Spleen (tissue), 11 donors: ENCODE measurements at regions not wholly inside any gene's neighbourhood (a gene's known extent, or its start where the extent isn't known, plus 50 kb on each side); places are given as distances from the start of the nearest gene placed in this dataset.
"Not testable (repeated sequence)": the region's sequence is repeated elsewhere in the genome, so short reads cannot be mapped to it uniquely, and the experiment has no call there.

Experiments used
- DNase-seq: peaks from one replicate; pipeline ENCODE4 v3.0.0-alpha.2; 2020
- H3K27ac ChIP-seq, 8 donors: fragments of 200-600 bp; sonication (generic) in 7 of 8; 1 replicate in 4 of 8; 2 replicates in 4 of 8; pipeline versions ENCODE4 v1.5.0 to v1.8.0; 2016 to 2021; ENCODE audit warnings: inconsistent platforms in 4 of 8, mild to moderate bottlenecking in 4 of 8, moderate library complexity in 1 of 8
- H3K27me3 ChIP-seq, 7 donors: fragments of 200-600 bp; sonication (generic) in 6 of 7; replicated peaks in 1 of 7; 1 replicate in 4 of 7; 2 replicates in 3 of 7; pipeline versions ENCODE4 v1.5.0 to v1.8.0; 2016 to 2021; ENCODE audit warnings: inconsistent platforms in 3 of 7, mild to moderate bottlenecking in 1 of 7
- H3K36me3 ChIP-seq, 6 donors: fragments of 200-600 bp; sonication (generic) in 5 of 6; 1 replicate in 4 of 6; 2 replicates in 2 of 6; pipeline versions ENCODE4 v1.5.0 to v1.8.0; 2016 to 2021; ENCODE audit warnings: inconsistent platforms in 2 of 6
- H3K4me1 ChIP-seq, 6 donors: fragments of 200-600 bp; sonication (generic) in 5 of 6; 1 replicate in 3 of 6; 2 replicates in 3 of 6; pipeline versions ENCODE4 v1.5.0 to v1.8.0; 2016 to 2021; ENCODE audit warnings: inconsistent platforms in 3 of 6
- H3K4me3 ChIP-seq, 8 donors: fragments of 200-600 bp; sonication (generic) in 7 of 8; 1 replicate in 4 of 8; 2 replicates in 4 of 8; pipeline versions ENCODE4 v1.5.0 to v1.8.0; 2016 to 2021; ENCODE audit warnings: inconsistent platforms in 4 of 8, mild to moderate bottlenecking in 4 of 8, moderate library complexity in 2 of 8
- H3K9me3 ChIP-seq, 8 donors: fragments of 200-600 bp; sonication (generic) in 7 of 8; 1 replicate in 4 of 8; 2 replicates in 4 of 8; pipeline versions ENCODE4 v1.5.0 to v1.8.0; 2016 to 2021; ENCODE audit warnings: inconsistent platforms in 4 of 8
- POLR2A ChIP-seq, 3 donors: fragments of 450-650 bp; IDR thresholded peaks; one replicate each; pipeline ENCODE4 v1.5.1; 2017; ENCODE audit warnings: antibody characterized with exemption in 3 of 3, mild to moderate bottlenecking in 1 of 3
- POLR2AphosphoS5 ChIP-seq, 3 donors: sonication (generic); formaldehyde crosslinking; IDR thresholded peaks; one replicate each; pipeline ENCODE4 v1.5.1; 2017; ENCODE audit warnings: antibody characterized with exemption in 3 of 3
- WGBS, 5 donors: extraction: QIAGEN DNeasy Blood & Tissue Kit in 3 of 5; methylation state at CpG; one replicate each; pipeline versions ENCODE4 v1.1.5 to v1.1.7; 2013 to 2018; 5-methylcytosine and 5-hydroxymethylcytosine counted together
- intact Hi-C: fragments of 100-400 bp; cut with DNase I; formaldehyde crosslinking; loops from one replicate; pipeline ENCODE4 v1.15.0; 2023; ENCODE audit warnings: low total_unique reads
- TF ChIP-seq, protein P1 (sequence below), 11 experiments: fragments of 200-600 bp in 7 of 11; fragments of 450-650 bp in 4 of 11; sonication (generic) in 4 of 11; IDR thresholded peaks in 8 of 11; conservative IDR thresholded peaks in 3 of 11; 1 replicate in 7 of 11; 2 replicates in 4 of 11; pipeline versions ENCODE4 v1.4.0 to v1.8.0; 2016 to 2021; ENCODE audit warnings: antibody characterized with exemption in 11 of 11, inconsistent platforms in 4 of 11, mild to moderate bottlenecking in 1 of 11
- donor health status: healthy with polysubstance abuse.
- donor health status: DM: no; HTN: no; CAD: no; lungs with moderate emphysema.
- donor health status: DM: no; HTN: no; CAD: no.
- donor health status: Bipolar disorder and iron deficiency.
- donor health status: healthy.
- donor health status: DM: no; HTN: no; CAD: no.
- donor health status: DM: yes; HTN: yes; CAD: no.

DNA sequence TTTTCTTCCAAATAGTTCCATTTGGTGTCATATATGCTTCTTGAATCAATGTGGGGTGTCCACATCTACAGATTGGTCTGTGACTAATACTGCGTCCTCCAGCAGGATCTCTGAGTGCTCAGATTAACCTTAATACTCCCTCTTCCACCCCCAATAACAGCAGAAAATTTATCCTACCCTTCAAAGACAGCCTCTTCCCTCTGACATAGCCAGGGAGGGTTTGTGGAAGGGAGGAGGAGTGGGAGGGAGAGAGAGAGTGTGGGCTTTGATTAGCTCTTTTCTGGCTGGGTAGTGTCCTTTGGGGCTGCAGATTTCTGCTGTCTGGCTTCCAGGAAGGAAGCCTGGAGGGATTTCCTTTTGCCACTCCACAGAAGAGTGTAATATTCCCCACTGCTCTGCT is 220.7 kb downstream of the TTC6 start:
- Histone ChIP-seq H3K4me3 (no peak overlapping the region), H3K36me3 (no peaks in the 10 kb centered on the region), H3K27me3 (no peaks in the 10 kb centered on the region), H3K27ac (no peak overlapping the region), H3K9me3 (no peaks in the 10 kb centered on the region), H3K4me1 (no peaks in the 10 kb centered on the region)
- intact Hi-C loops: no loop called here
- DNase-seq: no peak
- 49 to 72% (median 63%) methylated on average over 1 of the region's 1 CpG for WGBS, 5 donors
- TF ChIP-seq POLR2AphosphoS5 (IDR thresholded peaks at IDR 0.05) (no peak), POLR2A (IDR thresholded peaks at IDR 0.05) (no peak)
- TF ChIP-seq, protein P1, sequence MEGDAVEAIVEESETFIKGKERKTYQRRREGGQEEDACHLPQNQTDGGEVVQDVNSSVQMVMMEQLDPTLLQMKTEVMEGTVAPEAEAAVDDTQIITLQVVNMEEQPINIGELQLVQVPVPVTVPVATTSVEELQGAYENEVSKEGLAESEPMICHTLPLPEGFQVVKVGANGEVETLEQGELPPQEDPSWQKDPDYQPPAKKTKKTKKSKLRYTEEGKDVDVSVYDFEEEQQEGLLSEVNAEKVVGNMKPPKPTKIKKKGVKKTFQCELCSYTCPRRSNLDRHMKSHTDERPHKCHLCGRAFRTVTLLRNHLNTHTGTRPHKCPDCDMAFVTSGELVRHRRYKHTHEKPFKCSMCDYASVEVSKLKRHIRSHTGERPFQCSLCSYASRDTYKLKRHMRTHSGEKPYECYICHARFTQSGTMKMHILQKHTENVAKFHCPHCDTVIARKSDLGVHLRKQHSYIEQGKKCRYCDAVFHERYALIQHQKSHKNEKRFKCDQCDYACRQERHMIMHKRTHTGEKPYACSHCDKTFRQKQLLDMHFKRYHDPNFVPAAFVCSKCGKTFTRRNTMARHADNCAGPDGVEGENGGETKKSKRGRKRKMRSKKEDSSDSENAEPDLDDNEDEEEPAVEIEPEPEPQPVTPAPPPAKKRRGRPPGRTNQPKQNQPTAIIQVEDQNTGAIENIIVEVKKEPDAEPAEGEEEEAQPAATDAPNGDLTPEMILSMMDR (IDR thresholded peaks at IDR 0.05 in 8 of 11, conservative IDR thresholded peaks at IDR 0.05 in 3 of 11): no peak

DNA sequence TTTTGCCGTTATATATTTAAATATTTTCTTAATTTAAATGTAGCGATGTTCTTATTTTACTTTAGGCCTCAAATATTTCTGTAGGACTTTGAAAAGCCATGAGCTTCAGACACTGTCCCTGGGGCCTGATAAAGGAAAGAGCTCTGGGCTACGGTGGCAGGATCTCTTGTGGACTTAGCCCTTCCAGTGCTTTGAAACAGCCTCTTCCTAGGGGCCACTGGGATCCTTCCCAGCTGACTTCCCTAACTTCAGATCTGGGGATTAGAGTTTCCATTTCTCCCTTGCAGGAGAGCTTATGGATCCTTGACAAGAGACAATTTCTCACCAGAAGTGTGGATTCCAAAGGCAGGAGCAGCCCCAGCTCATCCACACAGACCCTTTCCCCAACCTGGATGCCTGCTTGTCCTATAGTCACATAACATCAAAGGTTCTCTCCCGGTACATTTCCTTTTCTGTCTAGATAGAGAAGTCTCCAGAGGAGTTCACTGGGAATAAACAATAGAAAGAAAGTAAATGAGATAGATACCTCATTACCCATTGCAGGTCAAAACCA is 221.4 kb downstream of the TTC6 start:
- no peak overlapping the region for H3K4me3 ChIP-seq
- H3K9me3 ChIP-seq: no peaks in the 10 kb centered on the region
- WGBS, 5 donors: 74 to 82% (median 80%) methylated on average over 4 of the region's 4 CpGs
- DNase-seq: no peak
- H3K4me1 ChIP-seq: no peaks in the 10 kb centered on the region
- H3K27me3 ChIP-seq: no peaks in the 10 kb centered on the region
- no peak for TF ChIP-seq POLR2AphosphoS5 (IDR thresholded peaks at IDR 0.05)
- TF ChIP-seq, protein P1 (IDR thresholded peaks at IDR 0.05 in 8 of 11, conservative IDR thresholded peaks at IDR 0.05 in 3 of 11): no peak
- TF ChIP-seq POLR2A (IDR thresholded peaks at IDR 0.05): no peak
- H3K36me3 ChIP-seq: no peaks in the 10 kb centered on the region
- H3K27ac ChIP-seq: no peak overlapping the region
- intact Hi-C loops: no loop called here

DNA sequence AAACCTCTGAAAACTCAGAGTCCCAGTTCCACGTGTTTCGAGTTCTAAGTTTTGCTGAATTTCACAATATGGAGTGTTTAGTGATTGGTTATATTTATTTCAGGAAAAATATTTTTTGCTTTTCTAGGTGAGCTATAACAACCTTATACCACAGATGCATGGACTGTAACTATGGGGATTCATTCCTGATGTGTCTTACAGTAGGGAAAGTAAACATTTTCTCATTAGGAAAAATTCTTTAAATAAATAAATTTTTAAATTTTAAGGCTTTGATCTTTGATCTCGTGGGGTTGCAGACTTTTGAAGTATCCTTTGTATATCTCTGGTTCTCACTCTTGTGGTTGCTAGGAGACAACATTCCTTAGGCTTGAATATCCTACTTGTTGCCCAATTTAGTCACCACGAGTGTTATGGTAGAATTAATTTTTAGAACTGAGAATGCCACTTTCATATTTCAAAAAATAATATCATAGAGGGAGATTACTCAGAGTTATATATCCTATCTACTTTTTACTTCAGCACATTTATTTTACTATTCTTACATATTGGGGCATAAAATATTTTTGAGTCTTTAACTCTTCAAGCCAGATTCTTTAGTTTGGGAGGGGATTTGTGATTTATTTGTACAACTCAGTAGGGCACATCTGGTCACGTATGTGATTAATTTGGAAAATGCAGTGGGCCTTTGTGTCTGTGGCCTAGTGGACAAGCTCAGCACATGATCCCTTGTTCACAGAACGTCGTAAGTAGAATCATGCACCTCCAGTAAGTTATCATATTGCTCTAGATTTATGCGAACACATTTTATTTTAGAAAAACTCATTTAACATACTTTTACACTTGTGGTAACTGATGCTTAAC is 224.0 kb downstream of the TTC6 start:
- DNase-seq: no peak
- no peaks in the 10 kb centered on the region for H3K27me3 ChIP-seq
- WGBS, 5 donors: 61 to 78% (median 72%) methylated on average over 8 of the region's 8 CpGs

GRCh38 chr14:37820810-37821209 is 225.4 kb downstream of the TTC6 start:
- DNase-seq, H3K27ac ChIP-seq, H3K27me3 ChIP-seq, H3K36me3 ChIP-seq, H3K4me3 ChIP-seq, H3K4me1 ChIP-seq, H3K9me3 ChIP-seq, intact Hi-C loops: not testable (repeated sequence)

More for the DNA sequence above, 224.0 kb downstream of the TTC6 start:
- intact Hi-C loops: no loop called here
- H3K36me3 ChIP-seq: no peaks in the 10 kb centered on the region
- H3K4me3 ChIP-seq: no peak overlapping the region
- H3K27ac ChIP-seq: no peak overlapping the region
- no peaks in the 10 kb centered on the region for H3K9me3 ChIP-seq
- H3K4me1 ChIP-seq: no peaks in the 10 kb centered on the region
- TF ChIP-seq, protein P1 (IDR thresholded peaks at IDR 0.05 in 8 of 11, conservative IDR thresholded peaks at IDR 0.05 in 3 of 11): no peak
- TF ChIP-seq POLR2A (IDR thresholded peaks at IDR 0.05): no peak
